Kidney epithelial cell (primary cell): ENCODE measurements at regions not wholly inside any gene's neighbourhood (a gene's known extent, or its start where the extent isn't known, plus 50 kb on each side); places are given as distances from the start of the nearest gene placed in this dataset.

ENCODE experiments used
- DNase-seq: peaks from one replicate; pipeline ENCODE4 v3.0.0-alpha.2; 2010; ENCODE audit warnings: low read depth
- H3K27me3 ChIP-seq: 2 replicates; pipeline ENCODE4 v1.6.0; 2011; ENCODE audit warnings: low read length; ENCODE audit not compliant: control insufficient read depth, insufficient read depth
- H3K36me3 ChIP-seq: 2 replicates; pipeline ENCODE4 v1.5.1; 2011; ENCODE audit warnings: low read length; ENCODE audit not compliant: control insufficient read depth, insufficient read depth
- H3K4me3 ChIP-seq: 2 replicates; pipeline ENCODE4 v1.5.1; 2011; ENCODE audit warnings: low read depth, mild to moderate bottlenecking, control low read depth, low read length
- TF ChIP-seq, protein P1 (sequence below): IDR thresholded peaks from 2 replicates; pipeline ENCODE4 v1.5.1; 2011; ENCODE audit warnings: mild to moderate bottlenecking, moderate library complexity, low read length, control low read depth, inconsistent platforms; ENCODE audit not compliant: insufficient read depth, poor library complexity, severe bottlenecking

DNA sequence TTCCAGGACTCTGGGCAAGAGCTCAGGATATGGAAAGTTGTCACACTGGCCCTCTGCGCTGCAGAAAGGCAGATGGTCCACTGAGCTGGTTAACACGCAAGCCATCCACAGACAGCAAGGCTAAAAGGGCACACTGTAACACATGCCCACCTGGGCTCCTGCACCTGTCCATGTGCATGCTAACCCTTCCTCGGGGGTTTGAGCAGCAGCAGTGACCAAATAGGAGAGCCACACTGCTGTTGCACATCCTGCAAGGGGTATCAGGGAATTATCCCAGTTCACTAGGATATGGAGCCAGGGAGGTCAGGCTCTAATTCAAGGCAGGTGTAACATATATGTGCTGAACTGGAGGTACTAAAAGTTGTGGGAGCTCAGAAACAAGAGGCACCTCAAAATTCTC, 471.0 kb upstream of the CDH5 start:
- TF ChIP-seq, protein P1, sequence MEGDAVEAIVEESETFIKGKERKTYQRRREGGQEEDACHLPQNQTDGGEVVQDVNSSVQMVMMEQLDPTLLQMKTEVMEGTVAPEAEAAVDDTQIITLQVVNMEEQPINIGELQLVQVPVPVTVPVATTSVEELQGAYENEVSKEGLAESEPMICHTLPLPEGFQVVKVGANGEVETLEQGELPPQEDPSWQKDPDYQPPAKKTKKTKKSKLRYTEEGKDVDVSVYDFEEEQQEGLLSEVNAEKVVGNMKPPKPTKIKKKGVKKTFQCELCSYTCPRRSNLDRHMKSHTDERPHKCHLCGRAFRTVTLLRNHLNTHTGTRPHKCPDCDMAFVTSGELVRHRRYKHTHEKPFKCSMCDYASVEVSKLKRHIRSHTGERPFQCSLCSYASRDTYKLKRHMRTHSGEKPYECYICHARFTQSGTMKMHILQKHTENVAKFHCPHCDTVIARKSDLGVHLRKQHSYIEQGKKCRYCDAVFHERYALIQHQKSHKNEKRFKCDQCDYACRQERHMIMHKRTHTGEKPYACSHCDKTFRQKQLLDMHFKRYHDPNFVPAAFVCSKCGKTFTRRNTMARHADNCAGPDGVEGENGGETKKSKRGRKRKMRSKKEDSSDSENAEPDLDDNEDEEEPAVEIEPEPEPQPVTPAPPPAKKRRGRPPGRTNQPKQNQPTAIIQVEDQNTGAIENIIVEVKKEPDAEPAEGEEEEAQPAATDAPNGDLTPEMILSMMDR = no peak
- Histone ChIP-seq H3K4me3 (no peak overlapping the region), H3K27me3 (no peaks in the 10 kb centered on the region), H3K36me3 (no peaks in the 10 kb centered on the region)
- no peak for DNase-seq

DNA sequence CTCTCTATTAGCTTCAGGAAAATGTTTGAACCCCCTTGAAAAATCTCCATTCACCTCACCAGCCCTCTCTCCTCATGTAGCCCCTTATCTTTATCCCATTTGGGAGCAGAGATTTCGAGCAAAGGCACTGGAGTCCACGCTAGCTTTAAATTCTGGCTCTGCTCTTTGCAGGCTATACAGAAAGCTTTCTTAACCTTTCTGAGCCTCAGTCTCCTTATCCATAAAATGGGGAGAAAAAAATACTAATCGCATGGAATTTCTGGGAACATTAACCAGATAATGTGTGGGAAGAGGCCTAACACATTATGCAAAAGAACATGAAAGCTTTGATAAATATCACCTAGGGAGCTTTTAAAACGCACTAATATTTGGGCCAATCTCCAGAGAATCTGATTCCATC, 476.3 kb upstream of the CDH5 start:
- DNase-seq = no peak
- TF ChIP-seq, protein P1 = no peak
- Histone ChIP-seq H3K27me3 (no peaks in the 10 kb centered on the region), H3K4me3 (no peak overlapping the region), H3K36me3 (no peaks in the 10 kb centered on the region)

DNA sequence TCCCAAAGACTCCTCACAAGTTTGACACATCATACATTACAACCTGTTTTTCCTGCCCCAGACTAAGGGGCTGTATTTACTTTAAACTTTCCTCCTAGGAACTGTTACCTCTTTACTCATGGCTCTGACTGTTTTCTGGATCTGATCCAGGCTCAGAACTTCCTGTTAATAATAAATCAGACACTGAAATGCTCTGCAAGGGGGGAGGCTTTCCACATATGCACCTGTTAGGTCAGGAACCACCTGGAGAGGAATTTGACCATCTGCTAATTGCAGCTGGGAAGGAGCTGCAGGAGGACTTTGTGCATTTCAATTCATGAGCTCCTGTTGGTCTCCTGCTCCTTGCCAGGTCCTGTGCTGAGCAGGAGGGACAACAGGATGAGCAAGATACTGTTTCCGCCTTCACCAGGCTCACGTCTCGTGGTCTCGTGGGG, 476.9 kb upstream of the CDH5 start:
- Histone ChIP-seq H3K36me3 (no peaks in the 10 kb centered on the region), H3K27me3 (no peaks in the 10 kb centered on the region), H3K4me3 (no peak overlapping the region)
- no peak for DNase-seq
- TF ChIP-seq, protein P1 = no peak

DNA sequence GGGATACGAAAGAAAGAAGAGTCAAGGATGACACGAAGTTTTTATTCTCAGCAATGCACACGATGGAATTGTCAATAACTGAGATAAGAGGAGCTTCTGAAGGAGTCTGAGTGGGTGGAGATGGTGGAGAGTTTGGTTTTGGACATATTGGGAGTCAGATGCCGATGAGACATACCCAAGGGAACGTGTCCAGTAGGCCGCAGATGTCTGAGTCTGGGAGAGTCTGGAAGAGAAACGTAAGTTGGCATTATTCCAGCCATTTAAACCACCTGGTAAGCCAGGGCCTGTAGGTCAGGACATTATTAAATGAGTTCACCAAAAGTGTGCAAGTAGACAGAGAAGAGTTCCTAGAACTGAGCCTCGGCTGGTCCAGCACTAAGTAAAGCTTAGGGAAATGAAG, 478.3 kb upstream of the CDH5 start:
- no peaks in the 10 kb centered on the region for H3K36me3 ChIP-seq
- no peaks in the 10 kb centered on the region for H3K27me3 ChIP-seq
- DNase-seq = no peak
- no peak overlapping the region for H3K4me3 ChIP-seq
- TF ChIP-seq, protein P1 = no peak

DNA sequence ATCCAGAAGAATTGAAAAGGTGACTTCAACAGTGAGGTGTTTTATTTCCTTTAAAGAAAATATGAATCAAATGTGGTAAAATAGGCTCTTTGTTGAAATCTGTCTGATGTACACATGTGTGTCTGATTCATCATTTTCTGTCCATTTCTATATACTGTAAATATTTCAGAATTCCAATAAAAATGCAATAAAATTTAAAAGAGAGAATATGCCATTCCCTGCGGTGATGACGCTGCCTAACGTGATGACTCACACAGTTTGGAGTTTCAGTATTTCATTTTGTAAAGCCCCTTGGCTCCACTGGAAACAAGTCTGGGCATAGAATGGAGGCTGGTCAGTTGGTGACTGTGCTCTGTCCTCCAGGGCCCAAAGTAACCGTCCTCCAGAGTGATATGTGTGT, 482.5 kb upstream of the CDH5 start:
- no peak overlapping the region for H3K4me3 ChIP-seq
- TF ChIP-seq, protein P1 = no peak
- DNase-seq = no peak
- no peaks in the 10 kb centered on the region for H3K27me3 ChIP-seq
- H3K36me3 ChIP-seq = no peaks in the 10 kb centered on the region

DNA sequence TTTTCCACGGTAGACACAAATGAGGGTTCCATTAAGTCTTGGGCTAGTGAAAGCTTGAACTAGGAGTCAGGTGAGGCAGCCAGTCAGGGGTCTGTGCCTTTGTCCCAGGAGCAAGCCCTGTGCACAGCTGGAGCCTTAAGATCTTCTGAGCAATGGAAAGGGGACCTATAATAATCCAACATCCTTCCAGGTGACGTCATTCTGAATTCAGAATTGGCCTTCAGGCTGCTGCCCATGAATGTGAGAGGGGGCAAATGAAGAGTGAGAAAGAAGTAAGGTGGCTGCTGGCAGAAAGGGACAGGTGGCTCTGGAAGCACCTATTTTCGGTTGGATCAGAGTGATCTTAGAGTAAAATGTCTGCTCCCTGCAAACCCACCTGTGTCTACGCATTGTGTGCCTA, 488.1 kb upstream of the CDH5 start:
- no peak for DNase-seq
- TF ChIP-seq, protein P1 = no peak
- H3K27me3 ChIP-seq = no peaks in the 10 kb centered on the region
- no peak overlapping the region for H3K4me3 ChIP-seq
- no peaks in the 10 kb centered on the region for H3K36me3 ChIP-seq
